Kidney epithelial cell (primary cell): ENCODE measurements at regions not wholly inside any gene's neighbourhood (a gene's known extent, or its start where the extent isn't known, plus 50 kb on each side); places are given as distances from the start of the nearest gene placed in this dataset.

Source experiments
- DNase-seq: peaks from one replicate; pipeline ENCODE4 v3.0.0-alpha.2; 2010; ENCODE audit warnings: low read depth
- H3K27me3 ChIP-seq: 2 replicates; pipeline ENCODE4 v1.6.0; 2011; ENCODE audit warnings: low read length; ENCODE audit not compliant: control insufficient read depth, insufficient read depth
- H3K36me3 ChIP-seq: 2 replicates; pipeline ENCODE4 v1.5.1; 2011; ENCODE audit warnings: low read length; ENCODE audit not compliant: control insufficient read depth, insufficient read depth
- H3K4me3 ChIP-seq: 2 replicates; pipeline ENCODE4 v1.5.1; 2011; ENCODE audit warnings: low read depth, mild to moderate bottlenecking, control low read depth, low read length
- CTCF ChIP-seq: IDR thresholded peaks from 2 replicates; pipeline ENCODE4 v1.5.1; 2011; ENCODE audit warnings: mild to moderate bottlenecking, moderate library complexity, low read length, control low read depth, inconsistent platforms; ENCODE audit not compliant: insufficient read depth, poor library complexity, severe bottlenecking

GRCh38 chr22:22798716-22799115, 88.9 kb upstream of the IGLL5 start:
- no peak for DNase-seq
- no peak for TF ChIP-seq CTCF
- Histone ChIP-seq H3K4me3 (no peak overlapping the region), H3K36me3 (no peaks in the 10 kb centered on the region), H3K27me3 (no peaks in the 10 kb centered on the region)

- DNase-seq: no peak
- TF ChIP-seq CTCF: no peak
- Histone ChIP-seq H3K36me3 (no peaks in the 10 kb centered on the region), H3K27me3 (no peaks in the 10 kb centered on the region), H3K4me3 (no peak overlapping the region)
Measured at GRCh38 chr22:22799561-22799960, 88.1 kb upstream of the IGLL5 start.

GRCh38 chr22:22800716-22801115, 86.9 kb upstream of the IGLL5 start:
- no peak for DNase-seq
- no peak for TF ChIP-seq CTCF
- Histone ChIP-seq H3K4me3 (no peak overlapping the region), H3K36me3 (no peaks in the 10 kb centered on the region), H3K27me3 (no peaks in the 10 kb centered on the region)

- peak; percentile 9 for TF ChIP-seq CTCF
- no peak for DNase-seq
- Histone ChIP-seq H3K36me3 (no peaks in the 10 kb centered on the region), H3K4me3 (no peak overlapping the region), H3K27me3 (no peaks in the 10 kb centered on the region)
Measured at GRCh38 chr22:22802339-22802970, 85.2 kb upstream of the IGLL5 start.

- H3K36me3 ChIP-seq: no peaks in the 10 kb centered on the region
- TF ChIP-seq CTCF: no peak
Measured at GRCh38 chr22:22803285-22803853, 84.2 kb upstream of the IGLL5 start.

GRCh38 chr22:22810018-22810427, 77.6 kb upstream of the IGLL5 start:
- DNase-seq: no peak
- no peak overlapping the region for H3K4me3 ChIP-seq
- no peaks in the 10 kb centered on the region for H3K27me3 ChIP-seq
- TF ChIP-seq CTCF: no peak
- no peaks in the 10 kb centered on the region for H3K36me3 ChIP-seq

More at GRCh38 chr22:22803285-22803853, 84.2 kb upstream of the IGLL5 start:
- Histone ChIP-seq H3K4me3 (no peak overlapping the region), H3K27me3 (no peaks in the 10 kb centered on the region)
- DNase-seq: no peak
